Activated naive CD4-positive, alpha-beta T cell treated with Interleukin-2 at 50 U/mL for 16 hours (primary cell): ENCODE measurements at regions not wholly inside any gene's neighbourhood (a gene's known extent, or its start where the extent isn't known, plus 50 kb on each side); places are given as distances from the start of the nearest gene placed in this dataset.
"Not testable (repeated sequence)": the region's sequence is repeated elsewhere in the genome, so short reads cannot be mapped to it uniquely, and the experiment has no call there.

Experiments used
- DNase-seq: peaks from one replicate; pipeline ENCODE4 v3.0.0-alpha.2; 2020

- DNase-seq = no peak
Observed at GRCh38 chr2:106339609-106340008, 128.6 kb downstream of the RGPD3 start.

DNA sequence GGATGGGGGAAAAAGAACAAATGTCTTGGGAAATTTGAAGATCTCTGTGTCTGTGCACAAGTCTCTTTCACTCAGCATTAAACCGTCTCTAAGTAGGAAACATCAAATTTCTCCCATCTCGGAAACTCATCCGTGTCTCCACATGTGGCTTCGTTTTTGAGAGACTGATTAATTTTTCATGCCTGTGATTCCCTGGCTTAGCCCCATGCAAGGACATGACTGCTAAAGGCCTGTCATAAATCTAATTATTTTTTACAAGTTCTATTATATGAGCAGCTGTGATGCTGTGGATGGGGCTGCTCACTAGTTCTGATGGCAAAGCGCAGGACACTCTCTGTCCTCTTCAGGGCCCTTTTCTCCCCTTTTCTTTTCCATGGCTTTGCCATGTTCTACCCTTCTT, 129.1 kb downstream of the RGPD3 start:
- no peak for DNase-seq

- no peak for DNase-seq
Observed at GRCh38 chr2:106338043-106338442, 130.2 kb downstream of the RGPD3 start.

GRCh38 chr2:106336737-106337136, 131.5 kb downstream of the RGPD3 start:
- no peak for DNase-seq

DNA sequence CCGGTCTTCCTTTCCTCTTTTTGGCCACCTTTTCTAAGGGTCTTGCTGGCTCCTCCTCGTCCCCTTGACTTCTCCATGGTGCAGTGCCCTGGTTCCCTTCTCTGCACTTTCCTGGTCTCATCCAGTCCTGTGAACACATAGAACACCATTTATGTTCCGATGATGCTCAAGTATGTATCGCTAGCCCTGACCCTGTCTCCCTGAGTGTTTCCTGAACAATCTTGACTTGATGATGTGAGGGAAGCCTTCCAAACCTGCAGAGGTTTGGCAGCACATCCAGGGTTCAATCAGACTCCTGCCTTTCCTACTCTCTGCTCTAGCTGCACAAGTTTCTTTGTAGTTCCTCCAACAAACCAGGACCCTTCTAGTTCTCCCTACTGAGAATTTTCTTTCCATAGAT, 132.1 kb downstream of the RGPD3 start:
- no peak for DNase-seq

- no peak for DNase-seq
Observed at GRCh38 chr2:106334802-106335201, 133.4 kb downstream of the RGPD3 start.

DNA sequence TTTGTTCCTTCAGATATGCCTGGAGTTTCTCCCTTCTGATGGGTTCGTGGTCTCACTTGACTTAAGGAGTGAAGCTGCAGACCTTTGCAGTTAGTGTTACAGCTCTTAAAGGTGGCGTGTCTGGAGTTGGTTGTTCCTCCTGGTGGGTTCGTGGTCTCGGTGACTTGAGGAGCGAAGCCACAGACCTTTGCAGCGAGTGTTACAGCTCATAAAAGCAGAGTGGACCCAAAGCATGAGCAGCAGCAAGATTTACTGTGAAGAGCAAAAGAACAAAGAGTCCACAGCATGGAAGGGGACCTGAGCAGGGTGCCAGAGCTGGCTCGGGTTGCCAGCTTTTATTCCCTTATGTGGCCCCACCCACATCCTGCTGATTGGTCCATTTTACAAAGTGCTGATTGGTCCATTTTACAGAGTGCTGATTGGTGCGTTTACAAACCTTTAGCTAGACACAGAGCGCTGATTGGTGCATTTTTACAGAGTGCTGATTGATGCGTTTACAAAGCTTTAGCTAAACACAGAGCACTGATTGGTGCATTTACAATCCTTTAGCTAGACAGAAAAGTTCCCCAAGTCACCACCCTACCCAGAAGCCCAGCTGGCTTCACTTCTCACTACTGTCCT, 134.8 kb downstream of the RGPD3 start:
- DNase-seq = not testable (repeated sequence)

DNA sequence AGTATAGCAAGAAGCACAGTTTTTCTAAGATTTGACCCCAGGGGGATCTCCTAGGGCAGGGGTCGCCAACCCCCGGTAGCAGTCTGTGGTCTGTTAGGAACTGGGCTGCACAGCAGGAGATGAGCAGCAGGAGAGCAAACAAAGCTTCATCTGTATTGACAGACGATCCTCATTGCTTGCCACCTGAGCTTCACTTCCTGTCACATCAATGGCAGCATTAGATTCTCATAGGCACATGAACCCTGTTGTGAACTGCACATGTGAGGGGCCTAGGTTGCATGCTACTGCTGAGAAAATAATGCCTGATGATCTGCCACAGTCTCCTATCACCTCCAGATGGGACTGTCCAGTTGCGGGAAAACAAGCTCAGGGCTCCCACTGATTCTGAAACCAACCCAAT, 136.2 kb downstream of the RGPD3 start:
- no peak for DNase-seq

GRCh38 chr2:106330384-106331261, 136.5 kb upstream of the UXS1 start:
- not testable (repeated sequence) for DNase-seq

GRCh38 chr2:106323337-106324013, 129.4 kb upstream of the UXS1 start:
- no peak for DNase-seq

GRCh38 chr2:106322281-106322680, 128.2 kb upstream of the UXS1 start:
- no peak for DNase-seq

DNA sequence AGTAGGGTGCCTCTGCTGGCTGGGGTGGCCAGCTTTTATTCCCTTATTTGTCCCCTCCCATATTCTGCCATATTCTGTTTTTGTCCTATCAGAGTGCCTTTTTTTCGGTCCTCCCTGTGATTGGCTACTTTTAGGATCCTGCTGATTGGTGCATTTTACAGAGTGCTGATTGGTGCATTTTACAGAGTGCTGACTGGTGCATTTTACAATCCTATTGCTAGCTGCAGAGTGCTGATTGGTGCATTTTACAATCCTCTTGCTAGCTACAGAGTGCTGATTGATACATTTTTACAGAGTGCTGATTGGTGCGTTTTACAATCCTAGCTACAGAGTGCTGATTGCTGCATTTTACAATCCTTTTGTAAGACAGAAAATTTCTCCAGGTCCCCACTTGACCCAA, 126.3 kb upstream of the UXS1 start:
- DNase-seq = not testable (repeated sequence)

- DNase-seq = no peak
Observed at GRCh38 chr2:106316915-106317314, 122.8 kb upstream of the UXS1 start.

- no peak for DNase-seq
Observed at GRCh38 chr2:106314444-106314843, 120.3 kb upstream of the UXS1 start.

DNA sequence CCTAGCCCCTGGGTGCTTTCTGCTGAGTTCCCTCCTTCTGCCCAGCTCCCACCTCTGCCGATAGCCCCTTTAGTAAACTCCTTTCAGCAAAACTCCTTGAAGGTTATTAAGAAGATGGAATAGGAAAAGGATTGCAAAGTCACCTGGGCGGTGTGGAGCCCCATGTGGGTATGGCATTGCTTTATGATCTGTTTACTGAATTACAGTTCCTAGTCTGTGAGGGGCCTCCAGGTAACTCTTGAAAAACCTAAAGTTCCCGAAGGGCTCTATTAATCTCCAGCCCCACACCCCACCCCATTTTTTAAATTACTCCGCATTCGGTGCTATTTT, 116.9 kb upstream of the UXS1 start:
- no peak for DNase-seq

- no peak for DNase-seq
Observed at GRCh38 chr2:106307860-106308259, 113.8 kb upstream of the UXS1 start.

DNA sequence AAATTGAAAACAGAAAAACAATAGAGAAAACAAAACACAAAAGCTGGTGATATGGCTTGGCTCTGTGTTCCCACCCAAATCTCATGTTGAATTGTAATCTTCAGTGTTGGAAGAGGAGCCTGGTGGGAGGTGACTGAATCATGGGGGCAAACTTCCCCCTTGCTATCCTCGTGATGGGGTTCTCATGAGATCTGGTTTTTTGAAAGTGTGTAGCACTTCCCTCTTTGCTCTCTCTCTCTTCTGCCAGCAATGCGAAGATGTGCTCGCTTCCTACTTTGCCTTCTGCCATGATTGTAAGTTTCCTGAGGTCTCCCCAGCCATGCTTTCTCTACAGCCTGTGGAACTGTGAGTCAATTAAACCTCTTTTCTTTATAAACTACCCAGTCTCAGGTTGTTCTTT, 112.3 kb upstream of the UXS1 start:
- no peak for DNase-seq

DNA sequence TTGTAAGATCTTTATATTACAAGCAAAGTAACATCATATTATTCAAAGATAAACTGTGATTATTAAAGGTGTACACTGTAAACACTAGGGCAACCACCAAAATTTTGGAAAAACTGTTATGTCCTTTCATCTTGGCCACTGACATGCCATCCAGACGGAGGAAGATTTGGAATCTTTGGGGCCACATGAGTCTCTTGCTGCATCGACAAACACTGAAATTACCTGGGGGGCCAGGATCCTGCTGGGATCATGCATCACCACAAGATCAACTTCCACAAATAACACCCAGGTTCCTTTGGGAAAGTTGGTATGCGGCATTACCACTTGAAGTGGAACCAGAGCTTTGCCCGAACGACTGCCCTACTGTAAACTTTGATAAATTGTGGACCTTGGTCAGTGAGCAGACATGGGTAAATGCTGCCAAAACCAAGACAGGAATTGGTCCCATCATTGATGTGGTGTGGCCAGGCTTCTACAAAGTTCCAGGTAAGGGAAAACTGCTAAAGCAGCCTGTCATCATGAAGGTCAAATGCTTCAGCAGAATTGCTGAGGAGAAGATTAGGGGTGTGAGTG, 110.6 kb upstream of the UXS1 start:
- no peak for DNase-seq

DNA sequence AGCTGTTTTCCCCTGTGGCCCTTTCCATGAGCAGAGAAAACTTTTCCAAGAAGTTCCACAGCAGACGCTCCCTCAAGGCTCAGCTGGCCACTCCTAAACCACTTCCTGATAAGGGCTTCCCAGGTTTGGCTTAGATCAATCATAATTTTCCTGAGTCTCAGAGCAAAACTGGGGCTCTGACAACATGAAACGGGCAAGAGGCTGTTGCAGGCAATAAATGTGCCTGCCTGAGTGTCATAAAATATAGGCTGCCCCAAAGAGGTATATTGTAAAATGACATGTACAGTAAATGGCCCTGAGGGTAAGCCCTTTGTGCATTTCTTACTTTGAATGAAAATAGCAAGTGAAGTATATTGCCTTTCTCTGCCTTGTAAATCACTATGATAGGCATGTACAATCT, 105.6 kb upstream of the UXS1 start:
- DNase-seq = no peak

DNA sequence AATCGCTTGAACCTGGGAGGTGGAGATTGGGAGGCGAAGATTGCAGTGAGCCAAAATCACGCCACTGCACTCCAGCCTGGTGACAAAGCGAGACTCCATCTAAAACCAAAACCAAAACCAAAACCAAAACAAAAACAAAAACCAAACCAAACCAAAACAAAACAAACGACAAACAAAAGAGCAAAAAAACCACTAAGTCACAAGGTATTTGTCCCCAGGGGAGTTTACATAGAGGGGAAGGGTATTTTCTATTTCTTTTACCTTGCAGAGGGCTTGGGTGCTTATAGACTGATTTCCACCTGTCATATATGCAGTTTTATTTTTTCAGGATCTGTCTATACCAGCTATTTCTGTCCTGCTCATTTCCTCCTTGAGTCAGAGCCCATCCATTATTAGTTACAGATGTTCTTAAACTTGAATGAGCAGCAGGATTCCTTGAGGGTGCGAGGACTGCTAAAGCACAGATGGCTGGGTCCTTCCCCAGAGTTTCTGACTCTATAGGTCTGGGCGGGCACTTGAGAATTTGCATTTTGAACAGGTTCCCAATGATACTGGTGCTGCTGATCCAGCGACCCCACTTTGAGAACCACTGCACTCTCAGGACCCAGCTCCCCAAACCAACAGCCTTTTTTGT, 102.2 kb upstream of the UXS1 start:
- DNase-seq = no peak

GRCh38 chr2:106294182-106294581, 100.1 kb upstream of the UXS1 start:
- no peak for DNase-seq

DNA sequence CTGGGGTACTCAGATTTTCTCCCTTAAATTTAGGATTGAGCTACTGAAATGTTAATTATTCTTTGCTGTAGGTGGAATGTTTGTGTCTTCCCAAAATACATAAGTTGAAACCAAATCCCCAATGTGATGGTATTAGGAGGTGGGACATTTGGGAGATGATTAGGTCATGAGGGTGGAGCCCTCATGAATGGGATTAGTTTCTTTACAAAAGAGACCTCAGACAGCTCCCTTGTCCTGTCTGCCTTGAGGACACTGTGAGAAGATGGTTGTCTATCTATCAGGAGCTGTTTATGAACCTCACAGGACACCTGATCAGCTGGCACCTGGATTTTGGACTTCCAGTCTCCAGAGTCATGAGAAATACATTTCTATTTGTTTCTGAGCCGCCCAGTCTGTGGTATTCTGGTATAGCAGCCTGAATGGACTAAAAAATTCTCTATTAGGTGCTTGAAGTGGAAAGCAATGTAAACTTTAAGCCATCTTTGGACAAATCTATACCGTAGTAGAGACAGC, 99.2 kb upstream of the UXS1 start:
- no peak for DNase-seq

DNA sequence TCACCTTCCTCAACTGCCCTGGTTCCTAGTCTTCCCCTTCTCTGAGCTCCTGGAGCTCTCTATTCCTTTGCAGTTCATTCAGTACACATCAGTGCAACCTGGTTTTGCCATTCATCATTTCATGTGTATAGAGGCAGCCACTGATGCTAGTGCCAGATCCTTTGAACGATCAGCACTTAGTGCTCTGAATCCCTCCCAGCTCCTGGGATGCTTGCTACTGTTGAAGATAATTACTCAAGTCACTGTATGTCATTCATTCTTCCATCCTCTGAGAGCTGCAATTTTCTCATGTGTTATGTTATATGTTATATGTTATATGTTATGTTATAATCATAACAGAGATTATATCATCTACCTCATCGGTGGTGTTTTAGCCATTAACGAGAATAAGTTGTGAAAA, 98.5 kb upstream of the UXS1 start:
- DNase-seq = no peak
